HUES64 (cell line): ENCODE measurements at regions not wholly inside any gene's neighbourhood (a gene's known extent, or its start where the extent isn't known, plus 50 kb on each side); places are given as distances from the start of the nearest gene placed in this dataset.

Experiments used
- H3K27ac ChIP-seq: 2 replicates; pipeline ENCODE4 v1.7.0; 2013; ENCODE audit warnings: low read depth, low read length, inconsistent platforms
- H3K27me3 ChIP-seq: 2 replicates; pipeline ENCODE4 v1.6.1; 2013; ENCODE audit warnings: mild to moderate bottlenecking, low read length; ENCODE audit not compliant: insufficient read depth
- H3K36me3 ChIP-seq: 2 replicates; pipeline ENCODE4 v1.6.1; 2013; ENCODE audit warnings: mild to moderate bottlenecking, low read length; ENCODE audit not compliant: insufficient read depth
- H3K4me1 ChIP-seq: 2 replicates; pipeline ENCODE4 v1.6.1; 2013; ENCODE audit warnings: mild to moderate bottlenecking, low read length, moderate library complexity; ENCODE audit not compliant: insufficient read depth
- H3K4me3 ChIP-seq: 2 replicates; pipeline ENCODE4 v1.5.1; 2013; ENCODE audit warnings: mild to moderate bottlenecking, low read length, moderate library complexity
- H3K9ac ChIP-seq: 2 replicates; pipeline ENCODE4 v1.6.1; 2013; ENCODE audit warnings: mild to moderate bottlenecking, low read depth, low read length
- H3K9me3 ChIP-seq: 2 replicates; pipeline ENCODE4 v1.6.1; 2013; ENCODE audit warnings: low read depth, low read length; ENCODE audit not compliant: insufficient read depth
- WGBS: fragments of 150-250, 120-280 bp; methylation state at CpG from one replicate; pipeline ENCODE4 v1.1.7; 2013; ENCODE audit warnings: missing lambda C conversion rate; 5-methylcytosine and 5-hydroxymethylcytosine counted together

- H3K27ac ChIP-seq, result no peak overlapping the region
- no peaks in the 10 kb centered on the region for H3K27me3 ChIP-seq
- 90% methylated on average over 1 of the region's 1 CpG for WGBS
- no peaks in the 10 kb centered on the region for H3K36me3 ChIP-seq
- H3K4me1 ChIP-seq, result no peaks in the 10 kb centered on the region
- H3K9me3 ChIP-seq, result no peaks in the 10 kb centered on the region
- H3K4me3 ChIP-seq, result no peak overlapping the region
- H3K9ac ChIP-seq, result no peak overlapping the region
Observed at GRCh38 chr16:55272744-55273143, 51.3 kb upstream of the IRX6 start.

DNA sequence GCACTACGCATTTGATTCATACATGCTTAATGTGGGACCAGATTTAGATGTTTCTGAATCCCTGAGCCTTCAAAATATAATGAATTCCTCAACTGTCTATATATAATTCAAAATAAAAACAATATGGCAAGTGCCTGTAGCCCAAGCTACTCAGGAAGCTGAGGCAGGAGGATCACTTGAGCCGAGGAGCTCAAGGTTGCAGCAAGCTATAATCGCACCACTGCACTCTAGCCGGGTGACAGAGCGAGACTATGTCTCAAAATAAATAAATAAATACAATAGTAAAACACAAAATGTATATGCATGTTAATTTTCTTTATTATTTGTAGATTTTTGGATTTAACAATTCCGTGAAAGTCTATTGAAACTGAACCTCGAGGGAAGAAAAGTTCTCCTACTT is 50.6 kb upstream of the IRX6 start:
- no peak overlapping the region for H3K4me3 ChIP-seq
- H3K27me3 ChIP-seq, result no peaks in the 10 kb centered on the region
- WGBS, result 91% methylated on average over 4 of the region's 7 CpGs
- no peaks in the 10 kb centered on the region for H3K9me3 ChIP-seq
- H3K9ac ChIP-seq, result no peak overlapping the region
- no peaks in the 10 kb centered on the region for H3K36me3 ChIP-seq
- H3K27ac ChIP-seq, result no peak overlapping the region
- no peaks in the 10 kb centered on the region for H3K4me1 ChIP-seq

DNA sequence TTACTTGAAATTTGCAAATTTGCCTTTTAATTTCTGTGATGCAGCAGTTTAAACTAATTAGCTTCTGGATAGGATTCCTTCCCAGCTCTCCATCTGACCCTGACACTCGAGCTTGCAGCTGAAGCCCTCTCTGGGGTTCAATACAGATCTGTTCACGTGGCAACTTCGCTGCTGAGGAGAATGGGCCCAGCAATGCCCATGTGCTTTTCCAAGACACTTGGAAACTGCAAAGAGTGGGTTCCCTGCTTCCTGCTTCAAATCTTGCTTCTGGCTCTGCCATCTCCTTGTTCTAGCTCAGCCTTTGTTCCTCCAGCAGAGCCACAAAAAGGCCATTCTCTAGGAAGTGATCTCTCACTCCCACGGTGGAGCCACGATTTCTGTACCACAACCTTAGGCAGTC is 50.0 kb upstream of the IRX6 start:
- WGBS, result 89% methylated on average over 5 of the region's 5 CpGs
- H3K4me3 ChIP-seq, result no peak overlapping the region
- no peaks in the 10 kb centered on the region for H3K9me3 ChIP-seq
- no peaks in the 10 kb centered on the region for H3K4me1 ChIP-seq
- H3K36me3 ChIP-seq, result no peaks in the 10 kb centered on the region
- H3K27me3 ChIP-seq, result no peaks in the 10 kb centered on the region
- no peak overlapping the region for H3K9ac ChIP-seq
- H3K27ac ChIP-seq, result no peak overlapping the region
